ENCODE measurements at regions not wholly inside any gene's neighbourhood (a gene's known extent, or its start where the extent isn't known, plus 50 kb on each side); places are given as distances from the start of the nearest gene placed in this dataset.

- TF ChIP-seq CTCF (conservative IDR thresholded peaks at IDR 0.05; ENCODE audit: low read depth, low read length) (no peak), EZH2 (IDR thresholded peaks at IDR 0.05; ENCODE audit: borderline replicate concordance, low read depth, low read length, poor library complexity, severe bottlenecking) (no peak)
Observed at GRCh38 chr7:16035392-16035791, 348.9 kb upstream of the MEOX2 start.

All from A673 (cell line).